ENCODE measurements at regions not wholly inside any gene's neighbourhood (a gene's known extent, or its start where the extent isn't known, plus 50 kb on each side); places are given as distances from the start of the nearest gene placed in this dataset.

- Histone ChIP-seq H3K9me3 (ENCODE audit: low read depth, low read length) (no peaks in the 10 kb centered on the region), H3K27me3 (ENCODE audit: insufficient read depth, low read length) (no peaks in the 10 kb centered on the region), H3K4me3 (ENCODE audit: low read length) (no peak overlapping the region), H3K4me1 (ENCODE audit: insufficient read depth, low read length) (no peaks in the 10 kb centered on the region)
Measured at GRCh38 chr6:148143771-148144170, 198.9 kb upstream of the SASH1 start.

DNA sequence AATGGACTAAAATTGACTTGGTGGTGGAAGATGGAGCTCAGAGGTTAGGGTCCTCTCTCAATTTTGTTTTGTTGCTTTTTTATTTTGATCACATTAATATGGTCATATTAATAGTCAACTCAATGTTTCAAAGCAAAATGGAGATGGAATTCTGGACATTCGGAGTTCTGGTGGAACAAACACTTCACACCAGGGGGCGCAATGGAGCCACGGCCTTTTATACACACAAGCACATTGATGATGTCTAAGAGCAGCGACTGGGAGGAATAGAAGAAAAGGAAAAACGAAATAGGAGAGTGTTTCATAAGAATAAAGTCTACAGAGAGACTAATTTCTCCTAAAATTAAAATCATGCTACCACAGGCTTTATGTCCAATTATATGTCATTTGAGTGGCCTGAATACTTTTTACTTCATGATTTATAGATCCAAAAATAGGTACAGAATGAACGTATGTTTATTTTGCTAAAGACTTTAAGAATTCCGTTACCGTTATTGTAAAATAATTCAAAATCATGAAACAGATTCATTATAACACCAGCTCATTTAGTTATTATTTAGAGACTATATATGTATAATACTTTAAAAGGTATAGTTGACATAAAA is 197.6 kb upstream of the SASH1 start:
- Histone ChIP-seq H3K4me3 (ENCODE audit: low read length) (no peak overlapping the region), H3K9me3 (ENCODE audit: low read depth, low read length) (no peaks in the 10 kb centered on the region), H3K4me1 (ENCODE audit: insufficient read depth, low read length) (no peaks in the 10 kb centered on the region), H3K27me3 (ENCODE audit: insufficient read depth, low read length) (no peaks in the 10 kb centered on the region)

- Histone ChIP-seq H3K4me3 (ENCODE audit: low read length) (no peak overlapping the region), H3K4me1 (ENCODE audit: insufficient read depth, low read length) (no peaks in the 10 kb centered on the region), H3K27me3 (ENCODE audit: insufficient read depth, low read length) (no peaks in the 10 kb centered on the region), H3K9me3 (ENCODE audit: low read depth, low read length) (no peaks in the 10 kb centered on the region)
Measured at GRCh38 chr6:148146717-148147462, 195.7 kb upstream of the SASH1 start.

- no peaks in the 10 kb centered on the region for H3K4me1 ChIP-seq (ENCODE audit: insufficient read depth, low read length)
- no peaks in the 10 kb centered on the region for H3K9me3 ChIP-seq (ENCODE audit: low read depth, low read length)
- no peaks in the 10 kb centered on the region for H3K27me3 ChIP-seq (ENCODE audit: insufficient read depth, low read length)
- no peak overlapping the region for H3K4me3 ChIP-seq (ENCODE audit: low read length)
Measured at GRCh38 chr6:148147463-148147830, 195.2 kb upstream of the SASH1 start.

GRCh38 chr6:148151896-148152643 is 190.6 kb upstream of the SASH1 start:
- no peaks in the 10 kb centered on the region for H3K27me3 ChIP-seq (ENCODE audit: insufficient read depth, low read length)
- H3K4me3 ChIP-seq (ENCODE audit: low read length), result no peak overlapping the region
- H3K9me3 ChIP-seq (ENCODE audit: low read depth, low read length), result no peaks in the 10 kb centered on the region
- no peaks in the 10 kb centered on the region for H3K4me1 ChIP-seq (ENCODE audit: insufficient read depth, low read length)

DNA sequence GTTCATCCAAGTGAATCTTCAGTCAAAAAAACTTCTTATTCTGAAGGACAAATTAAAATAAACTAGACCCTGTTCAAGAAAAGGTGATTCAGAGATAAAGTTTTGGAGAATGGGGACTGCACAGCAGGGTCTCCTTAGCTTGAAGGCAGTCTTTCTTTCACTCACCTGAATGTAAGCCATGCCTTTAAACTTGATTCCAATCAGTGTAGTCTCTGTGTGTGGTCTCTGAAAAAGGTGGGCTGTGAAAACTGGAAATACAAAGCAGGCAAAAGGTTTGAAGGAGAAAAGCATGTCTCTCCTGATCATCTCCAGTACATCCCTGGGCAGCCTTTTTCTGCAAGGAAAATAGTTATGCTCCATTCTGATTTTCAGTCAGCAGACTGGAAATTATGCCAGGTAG is 188.0 kb upstream of the SASH1 start:
- H3K4me1 ChIP-seq (ENCODE audit: insufficient read depth, low read length), result no peaks in the 10 kb centered on the region
- no peaks in the 10 kb centered on the region for H3K27me3 ChIP-seq (ENCODE audit: insufficient read depth, low read length)
- no peaks in the 10 kb centered on the region for H3K9me3 ChIP-seq (ENCODE audit: low read depth, low read length)
- no peak overlapping the region for H3K4me3 ChIP-seq (ENCODE audit: low read length)

- Histone ChIP-seq H3K4me1 (ENCODE audit: insufficient read depth, low read length) (no peaks in the 10 kb centered on the region), H3K27me3 (ENCODE audit: insufficient read depth, low read length) (no peaks in the 10 kb centered on the region), H3K9me3 (ENCODE audit: low read depth, low read length) (no peaks in the 10 kb centered on the region), H3K4me3 (ENCODE audit: low read length) (no peak overlapping the region)
Measured at GRCh38 chr6:148155293-148155692, 187.3 kb upstream of the SASH1 start.

DNA sequence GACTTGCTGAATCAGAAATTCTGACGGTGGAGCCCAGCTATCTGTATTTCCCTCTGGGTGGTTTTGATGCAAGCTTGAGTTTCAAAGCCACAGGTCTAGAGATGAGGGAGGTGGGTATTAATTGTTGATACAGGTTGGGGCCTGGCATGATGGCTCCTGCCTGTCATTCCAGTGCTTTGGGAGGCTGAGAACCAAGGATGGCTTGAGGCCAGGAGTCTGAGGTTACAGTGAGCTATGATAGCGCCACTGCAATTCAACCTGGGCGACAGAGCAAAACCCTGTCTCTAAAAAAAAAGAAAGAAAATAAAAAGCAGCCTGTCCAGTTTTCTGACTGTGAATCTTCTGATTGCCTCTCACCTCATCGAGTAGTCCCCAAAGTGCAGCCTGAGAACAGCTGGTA is 184.8 kb upstream of the SASH1 start:
- Histone ChIP-seq H3K27me3 (ENCODE audit: insufficient read depth, low read length) (no peaks in the 10 kb centered on the region), H3K9me3 (ENCODE audit: low read depth, low read length) (no peaks in the 10 kb centered on the region), H3K4me3 (ENCODE audit: low read length) (no peak overlapping the region), H3K4me1 (ENCODE audit: insufficient read depth, low read length) (no peaks in the 10 kb centered on the region)

DNA sequence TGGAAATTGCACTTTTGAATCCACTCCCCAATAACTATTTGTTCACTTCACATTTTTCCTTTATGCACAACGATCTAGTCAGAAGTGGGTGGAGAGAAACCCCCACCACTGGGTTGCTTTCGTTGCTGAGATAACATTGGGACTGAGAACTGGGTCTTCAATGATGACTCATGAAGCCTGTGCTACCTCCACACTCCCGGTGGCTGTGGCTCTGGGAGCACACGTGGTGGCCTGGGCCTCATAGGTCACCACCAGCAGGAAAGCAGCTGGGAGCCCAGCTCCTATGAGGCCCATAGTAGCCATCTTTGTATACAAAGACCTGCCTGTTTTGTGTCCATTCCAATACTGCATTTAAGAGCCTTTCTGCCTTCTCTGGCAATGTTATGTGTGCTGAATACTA is 178.0 kb upstream of the SASH1 start:
- H3K9me3 ChIP-seq (ENCODE audit: low read depth, low read length), result no peaks in the 10 kb centered on the region
- H3K27me3 ChIP-seq (ENCODE audit: insufficient read depth, low read length), result no peaks in the 10 kb centered on the region
- H3K4me3 ChIP-seq (ENCODE audit: low read length), result no peak overlapping the region
- no peaks in the 10 kb centered on the region for H3K4me1 ChIP-seq (ENCODE audit: insufficient read depth, low read length)

GRCh38 chr6:148166339-148166968 is 176.2 kb upstream of the SASH1 start:
- no peaks in the 10 kb centered on the region for H3K4me1 ChIP-seq (ENCODE audit: insufficient read depth, low read length)
- H3K27me3 ChIP-seq (ENCODE audit: insufficient read depth, low read length), result no peaks in the 10 kb centered on the region
- no peak overlapping the region for H3K4me3 ChIP-seq (ENCODE audit: low read length)
- no peaks in the 10 kb centered on the region for H3K9me3 ChIP-seq (ENCODE audit: low read depth, low read length)

GRCh38 chr6:148169706-148170105 is 172.9 kb upstream of the SASH1 start:
- no peak overlapping the region for H3K4me3 ChIP-seq (ENCODE audit: low read length)
- no peaks in the 10 kb centered on the region for H3K27me3 ChIP-seq (ENCODE audit: insufficient read depth, low read length)
- no peaks in the 10 kb centered on the region for H3K9me3 ChIP-seq (ENCODE audit: low read depth, low read length)
- H3K4me1 ChIP-seq (ENCODE audit: insufficient read depth, low read length), result no peaks in the 10 kb centered on the region

DNA sequence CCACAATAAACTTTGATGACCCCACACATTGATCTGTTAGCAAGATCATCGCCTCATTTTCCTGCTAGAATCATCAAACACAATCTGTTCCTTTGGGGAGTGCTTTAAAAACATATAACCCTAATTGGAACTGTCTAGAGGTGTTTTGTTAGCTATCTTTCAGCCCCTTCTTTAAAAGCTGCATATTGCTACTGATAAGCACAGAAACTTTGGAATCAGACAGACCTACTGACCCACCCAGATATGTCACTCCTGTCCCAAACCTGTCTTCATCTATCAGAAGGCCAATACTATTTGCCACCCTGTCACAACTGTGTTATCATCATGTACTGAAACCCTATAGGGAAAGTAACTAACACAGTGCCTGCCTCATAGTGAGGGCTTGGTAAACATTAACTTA is 172.4 kb upstream of the SASH1 start:
- Histone ChIP-seq H3K27me3 (ENCODE audit: insufficient read depth, low read length) (no peaks in the 10 kb centered on the region), H3K4me1 (ENCODE audit: insufficient read depth, low read length) (no peaks in the 10 kb centered on the region), H3K9me3 (ENCODE audit: low read depth, low read length) (no peaks in the 10 kb centered on the region), H3K4me3 (ENCODE audit: low read length) (no peak overlapping the region)

GRCh38 chr6:148173548-148173947 is 169.1 kb upstream of the SASH1 start:
- no peaks in the 10 kb centered on the region for H3K27me3 ChIP-seq (ENCODE audit: insufficient read depth, low read length)
- H3K4me1 ChIP-seq (ENCODE audit: insufficient read depth, low read length), result no peaks in the 10 kb centered on the region
- no peak overlapping the region for H3K4me3 ChIP-seq (ENCODE audit: low read length)
- no peaks in the 10 kb centered on the region for H3K9me3 ChIP-seq (ENCODE audit: low read depth, low read length)

DNA sequence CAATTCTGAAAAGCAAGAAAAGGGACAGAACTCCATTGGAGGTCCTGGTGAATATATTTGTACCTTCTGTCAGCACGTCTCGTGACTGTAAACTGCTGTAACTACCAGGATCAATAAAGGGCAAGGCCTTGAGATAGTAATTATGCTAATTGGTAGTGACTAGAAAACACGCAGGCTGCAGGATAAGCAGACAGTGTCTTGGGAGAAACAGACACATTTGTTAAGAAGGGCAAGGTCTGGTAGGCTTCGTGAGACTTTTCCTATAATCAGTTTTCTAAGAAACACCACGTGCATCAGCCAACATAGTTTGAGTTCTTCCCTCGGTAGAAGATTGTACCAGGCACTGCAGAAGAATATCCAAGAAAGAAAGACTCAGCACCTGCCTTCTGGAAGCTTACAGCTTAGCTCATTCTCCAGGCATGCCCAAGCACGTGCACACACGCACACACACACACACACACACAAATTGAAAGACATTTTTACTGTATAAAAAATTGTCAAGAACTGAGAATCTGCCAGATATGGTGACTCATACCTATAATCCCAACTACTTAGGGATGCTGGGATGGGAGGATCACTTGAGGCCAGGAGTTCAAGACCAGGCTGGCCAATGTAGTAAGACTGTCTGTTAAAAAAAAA is 167.0 kb upstream of the SASH1 start:
- Histone ChIP-seq H3K27me3 (ENCODE audit: insufficient read depth, low read length) (no peaks in the 10 kb centered on the region), H3K9me3 (ENCODE audit: low read depth, low read length) (no peaks in the 10 kb centered on the region), H3K4me3 (ENCODE audit: low read length) (no peak overlapping the region), H3K4me1 (ENCODE audit: insufficient read depth, low read length) (no peaks in the 10 kb centered on the region)
